ENCODE measurements at regions not wholly inside any gene's neighbourhood (a gene's known extent, or its start where the extent isn't known, plus 50 kb on each side); places are given as distances from the start of the nearest gene placed in this dataset.

DNA sequence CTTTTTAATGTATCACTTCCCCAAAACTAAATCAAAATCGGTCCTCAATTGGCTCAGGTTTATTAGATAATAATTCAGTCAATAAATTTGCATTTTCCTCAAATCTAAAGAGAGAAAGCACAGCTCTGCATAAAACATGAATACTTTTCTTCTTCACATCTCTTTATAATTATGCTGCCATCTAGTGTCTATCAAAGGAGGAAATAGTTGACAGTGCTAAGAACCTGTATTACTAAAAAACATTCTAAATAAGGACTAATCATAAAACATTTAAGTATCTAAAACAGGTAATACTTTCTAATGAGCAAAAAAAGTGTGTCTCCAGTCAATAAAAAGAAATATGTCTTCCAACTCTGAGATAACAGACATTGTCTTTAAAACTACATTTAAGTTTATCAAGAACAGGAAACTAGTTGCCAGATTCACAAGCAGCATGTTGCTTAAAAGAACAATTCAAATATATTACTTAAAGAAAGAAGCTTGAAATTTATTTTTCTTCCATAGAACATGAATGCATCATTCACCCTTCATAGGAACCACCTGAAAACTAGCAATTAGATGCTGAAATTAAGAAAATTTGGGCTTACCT is 56.5 kb upstream of the DST start:
- Histone ChIP-seq H3K4me1 (ENCODE audit: insufficient read depth, low read length, poor library complexity, severe bottlenecking) (no peaks in the 10 kb centered on the region), H3K9me2 (replicated peaks; ENCODE audit: low read depth, low read length) (no peaks in the 10 kb centered on the region), H3K4me2 (ENCODE audit: low read depth, low read length, poor library complexity, severe bottlenecking) (no peak overlapping the region), H2AFZ (ENCODE audit: low read length) (no peak overlapping the region), H4K20me1 (ENCODE audit: insufficient read depth, low read length, poor library complexity, severe bottlenecking) (no peaks in the 10 kb centered on the region), H3K9me3 (ENCODE audit: insufficient read depth, low read depth, low read length) (no peaks in the 10 kb centered on the region), H3K36me3 (ENCODE audit: insufficient read depth, low read length) (no peaks in the 10 kb centered on the region; the same call in 1 of the 2 replicates), H3K9ac (ENCODE audit: low read depth, low read length, poor library complexity, severe bottlenecking) (no peak overlapping the region), H3K79me2 (ENCODE audit: insufficient read depth, low read length) (no peaks in the 10 kb centered on the region), H3K4me3 (ENCODE audit: low read length, poor library complexity, severe bottlenecking) (no peak overlapping the region), H3F3A (ENCODE audit: low read depth) (no peaks in the 10 kb centered on the region), H3K27me3 (ENCODE audit: insufficient read depth, low read length, poor library complexity, severe bottlenecking) (no peaks in the 10 kb centered on the region)
- no peak for TF ChIP-seq EZH2phosphoT487 (IDR thresholded peaks at IDR 0.05; ENCODE audit: borderline replicate concordance)
- TF ChIP-seq, protein P1, sequence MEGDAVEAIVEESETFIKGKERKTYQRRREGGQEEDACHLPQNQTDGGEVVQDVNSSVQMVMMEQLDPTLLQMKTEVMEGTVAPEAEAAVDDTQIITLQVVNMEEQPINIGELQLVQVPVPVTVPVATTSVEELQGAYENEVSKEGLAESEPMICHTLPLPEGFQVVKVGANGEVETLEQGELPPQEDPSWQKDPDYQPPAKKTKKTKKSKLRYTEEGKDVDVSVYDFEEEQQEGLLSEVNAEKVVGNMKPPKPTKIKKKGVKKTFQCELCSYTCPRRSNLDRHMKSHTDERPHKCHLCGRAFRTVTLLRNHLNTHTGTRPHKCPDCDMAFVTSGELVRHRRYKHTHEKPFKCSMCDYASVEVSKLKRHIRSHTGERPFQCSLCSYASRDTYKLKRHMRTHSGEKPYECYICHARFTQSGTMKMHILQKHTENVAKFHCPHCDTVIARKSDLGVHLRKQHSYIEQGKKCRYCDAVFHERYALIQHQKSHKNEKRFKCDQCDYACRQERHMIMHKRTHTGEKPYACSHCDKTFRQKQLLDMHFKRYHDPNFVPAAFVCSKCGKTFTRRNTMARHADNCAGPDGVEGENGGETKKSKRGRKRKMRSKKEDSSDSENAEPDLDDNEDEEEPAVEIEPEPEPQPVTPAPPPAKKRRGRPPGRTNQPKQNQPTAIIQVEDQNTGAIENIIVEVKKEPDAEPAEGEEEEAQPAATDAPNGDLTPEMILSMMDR (conservative IDR thresholded peaks at IDR 0.05; ENCODE audit: low read length), result peak; percentile 82

DNA sequence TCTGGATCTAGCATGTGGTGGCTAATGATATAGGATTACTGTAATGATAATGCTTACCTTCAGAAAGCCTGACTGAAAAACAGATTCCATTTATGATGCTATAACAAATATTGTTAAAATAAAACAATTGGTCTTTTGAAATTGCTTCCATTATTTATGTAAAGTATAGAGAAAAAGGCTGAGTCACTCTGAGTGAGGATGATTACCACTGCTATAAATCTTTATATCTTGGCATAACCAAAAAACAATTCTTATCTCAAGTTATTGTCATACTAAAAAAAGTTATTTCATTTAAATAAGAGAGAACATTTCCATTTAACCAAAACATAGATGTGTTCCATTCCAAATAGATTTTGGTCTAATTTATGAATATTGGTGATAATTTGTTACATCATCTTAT is 53.0 kb upstream of the DST start:
- Histone ChIP-seq H3K4me1 (ENCODE audit: insufficient read depth, low read length, poor library complexity, severe bottlenecking) (no peaks in the 10 kb centered on the region), H3K36me3 (ENCODE audit: insufficient read depth, low read length) (no peaks in the 10 kb centered on the region; the same call in 1 of the 2 replicates), H3K27me3 (ENCODE audit: insufficient read depth, low read length, poor library complexity, severe bottlenecking) (no peaks in the 10 kb centered on the region), H4K20me1 (ENCODE audit: insufficient read depth, low read length, poor library complexity, severe bottlenecking) (no peaks in the 10 kb centered on the region), H2AFZ (ENCODE audit: low read length) (no peak overlapping the region), H3K9me3 (ENCODE audit: insufficient read depth, low read depth, low read length) (no peaks in the 10 kb centered on the region), H3K79me2 (ENCODE audit: insufficient read depth, low read length) (no peaks in the 10 kb centered on the region), H3K9me2 (replicated peaks; ENCODE audit: low read depth, low read length) (no peaks in the 10 kb centered on the region), H3F3A (ENCODE audit: low read depth) (no peaks in the 10 kb centered on the region), H3K4me2 (ENCODE audit: low read depth, low read length, poor library complexity, severe bottlenecking) (no peak overlapping the region), H3K4me3 (ENCODE audit: low read length, poor library complexity, severe bottlenecking) (no peak overlapping the region), H3K9ac (ENCODE audit: low read depth, low read length, poor library complexity, severe bottlenecking) (no peak overlapping the region)
- TF ChIP-seq, protein P1 (conservative IDR thresholded peaks at IDR 0.05; ENCODE audit: low read length), result no peak
- no peak for TF ChIP-seq EZH2phosphoT487 (IDR thresholded peaks at IDR 0.05; ENCODE audit: borderline replicate concordance)

DNA sequence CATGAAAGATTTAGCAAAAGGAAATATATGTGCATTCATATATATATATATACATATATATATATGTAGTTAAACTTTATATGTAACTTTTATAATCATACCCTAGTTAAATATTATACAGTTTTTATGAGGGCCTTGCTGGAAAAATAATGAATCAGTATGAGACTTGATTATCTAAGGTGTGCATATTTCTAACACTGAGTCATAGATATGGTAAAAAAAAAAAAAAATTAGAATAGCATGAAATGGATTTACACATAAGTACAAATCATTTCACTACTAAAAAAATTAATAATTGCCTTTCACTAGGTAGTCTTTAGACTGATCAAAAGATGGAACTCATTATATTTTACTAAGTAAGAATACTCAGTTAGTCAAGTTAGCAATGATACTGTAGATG is 51.3 kb upstream of the DST start:
- no peaks in the 10 kb centered on the region for H3K9me3 ChIP-seq (ENCODE audit: insufficient read depth, low read depth, low read length)
- H3K27me3 ChIP-seq (ENCODE audit: insufficient read depth, low read length, poor library complexity, severe bottlenecking), result no peaks in the 10 kb centered on the region
- H3F3A ChIP-seq (ENCODE audit: low read depth), result no peaks in the 10 kb centered on the region
- H3K4me1 ChIP-seq (ENCODE audit: insufficient read depth, low read length, poor library complexity, severe bottlenecking), result no peaks in the 10 kb centered on the region
- no peak overlapping the region for H3K9ac ChIP-seq (ENCODE audit: low read depth, low read length, poor library complexity, severe bottlenecking)
- no peaks in the 10 kb centered on the region; the same call in 1 of the 2 replicates for H3K36me3 ChIP-seq (ENCODE audit: insufficient read depth, low read length)
- no peaks in the 10 kb centered on the region for H3K9me2 ChIP-seq (replicated peaks; ENCODE audit: low read depth, low read length)
- H3K4me2 ChIP-seq (ENCODE audit: low read depth, low read length, poor library complexity, severe bottlenecking), result no peak overlapping the region
- no peaks in the 10 kb centered on the region for H4K20me1 ChIP-seq (ENCODE audit: insufficient read depth, low read length, poor library complexity, severe bottlenecking)
- no peak overlapping the region for H3K4me3 ChIP-seq (ENCODE audit: low read length, poor library complexity, severe bottlenecking)
- TF ChIP-seq EZH2phosphoT487 (IDR thresholded peaks at IDR 0.05; ENCODE audit: borderline replicate concordance), result no peak
- TF ChIP-seq, protein P1 (conservative IDR thresholded peaks at IDR 0.05; ENCODE audit: low read length), result no peak
- H3K79me2 ChIP-seq (ENCODE audit: insufficient read depth, low read length), result no peaks in the 10 kb centered on the region
- H2AFZ ChIP-seq (ENCODE audit: low read length), result no peak overlapping the region
